Fibroblast of pulmonary artery (primary cell): ENCODE measurements at regions not wholly inside any gene's neighbourhood (a gene's known extent, or its start where the extent isn't known, plus 50 kb on each side); places are given as distances from the start of the nearest gene placed in this dataset.
"Not testable (repeated sequence)": the region's sequence is repeated elsewhere in the genome, so short reads cannot be mapped to it uniquely, and the experiment has no call there.

Experiments
- DNase-seq: peaks from one replicate; pipeline ENCODE4 v3.0.0-alpha.2; 2010; ENCODE audit warnings: low read depth
- H3K4me3 ChIP-seq: replicated peaks from 2 replicates; pipeline ENCODE4 v1.5.1; 2011; ENCODE audit warnings: low read depth, mild to moderate bottlenecking, control low read depth, low read length, moderate library complexity
- CTCF ChIP-seq: IDR thresholded peaks from 2 replicates; pipeline ENCODE4 v1.5.1; 2011; ENCODE audit warnings: mild to moderate bottlenecking, control low read depth, low read length, inconsistent platforms; ENCODE audit errors: missing control alignments

- DNase-seq: no peak
- no peak overlapping the region for H3K4me3 ChIP-seq
- no peak for TF ChIP-seq CTCF
These were observed 64.1 kb upstream of the EHBP1 start for GRCh38 chr2:62641410-62641843.

- TF ChIP-seq CTCF: no peak
- no peak overlapping the region for H3K4me3 ChIP-seq
- DNase-seq: no peak
These were observed 74.1 kb upstream of the EHBP1 start for GRCh38 chr2:62631160-62632085.

GRCh38 chr2:62630206-62630605, 75.3 kb upstream of the EHBP1 start:
- not testable (repeated sequence) for DNase-seq, H3K4me3 ChIP-seq

GRCh38 chr2:62629310-62629709, 76.2 kb upstream of the EHBP1 start:
- not testable (repeated sequence) for H3K4me3 ChIP-seq, DNase-seq

GRCh38 chr2:62627667-62628066, 77.8 kb upstream of the EHBP1 start:
- H3K4me3 ChIP-seq: no peak overlapping the region
- DNase-seq: no peak
- TF ChIP-seq CTCF: no peak

- H3K4me3 ChIP-seq: no peak overlapping the region
- no peak for DNase-seq
- TF ChIP-seq CTCF: no peak
These were observed 80.7 kb upstream of the EHBP1 start for GRCh38 chr2:62624855-62625254.

- not testable (repeated sequence) for H3K4me3 ChIP-seq, DNase-seq
These were observed 89.0 kb upstream of the EHBP1 start for GRCh38 chr2:62616486-62616885.

GRCh38 chr2:62611854-62612253, 93.7 kb upstream of the EHBP1 start:
- DNase-seq: no peak

GRCh38 chr2:62605471-62605870, 99.5 kb upstream of the TMEM17 start:
- not testable (repeated sequence) for DNase-seq, H3K4me3 ChIP-seq

More at GRCh38 chr2:62611854-62612253, 93.7 kb upstream of the EHBP1 start:
- no peak overlapping the region for H3K4me3 ChIP-seq
- no peak for TF ChIP-seq CTCF
